ENCODE measurements at regions not wholly inside any gene's neighbourhood (a gene's known extent, or its start where the extent isn't known, plus 50 kb on each side); places are given as distances from the start of the nearest gene placed in this dataset.
A peak's percentile ranks its signal among the peaks of the same experiment; 100 is the strongest.
"Not testable (repeated sequence)": the region's sequence is repeated elsewhere in the genome, so short reads cannot be mapped to it uniquely, and the experiment has no call there.

- no peak for DNase-seq
- no peaks in the 10 kb centered on the region for H3K79me1 ChIP-seq (replicated peaks; ENCODE audit: low read length, poor library complexity, severe bottlenecking)
- no peak overlapping the region for H2BK12ac ChIP-seq (ENCODE audit: low read length in 2 of 2)
- no peak overlapping the region for H2BK5ac ChIP-seq (ENCODE audit: low read depth, low read length, poor library complexity, severe bottlenecking)
- no peak overlapping the region for H2AK5ac ChIP-seq (ENCODE audit: low read length, severe bottlenecking)
- H3K4me1 ChIP-seq (ENCODE audit: control insufficient read depth, insufficient read depth, low read depth, low read length) = no peaks in the 10 kb centered on the region
- WGBS = 86% methylated on average over 2 of the region's 5 CpGs
- no peak overlapping the region for H4K8ac ChIP-seq (ENCODE audit: low read length)
- no peak overlapping the region for H3K4me2 ChIP-seq (ENCODE audit: low read length, poor library complexity, severe bottlenecking)
- H2BK15ac ChIP-seq (ENCODE audit: low read depth, poor library complexity, severe bottlenecking) = no peak overlapping the region
- H3K4me3 ChIP-seq (ENCODE audit: insufficient read depth in 1 of 2, low read depth in 1 of 2, low read length in 2 of 2) = no peak overlapping the region
- H3K23ac ChIP-seq (ENCODE audit: low read length in 2 of 2) = no peak overlapping the region
- no peak overlapping the region for H3K27ac ChIP-seq (ENCODE audit: low read length, poor library complexity, severe bottlenecking)
- no peak overlapping the region for H4K91ac ChIP-seq (ENCODE audit: low read length)
- H3K9ac ChIP-seq (ENCODE audit: low read length) = peak overlapping the region; percentile 23
- H3K4ac ChIP-seq (ENCODE audit: low read depth in 1 of 2, low read length in 2 of 2) = no peak overlapping the region
- H2BK120ac ChIP-seq (ENCODE audit: low read depth, low read length) = no peak overlapping the region
- H3K14ac ChIP-seq (ENCODE audit: low read length in 2 of 2) = no peak overlapping the region
- no peak overlapping the region for H3K18ac ChIP-seq (ENCODE audit: low read depth in 1 of 2, low read length in 2 of 2)
- no peaks in the 10 kb centered on the region for H3K9me3 ChIP-seq (ENCODE audit: control insufficient read depth, low read length)
- H3K27me3 ChIP-seq (ENCODE audit: control insufficient read depth in 1 of 2, insufficient read depth in 1 of 2, low read length in 2 of 2) = no peaks in the 10 kb centered on the region
- H2AFZ ChIP-seq (ENCODE audit: low read depth, low read length) = no peak overlapping the region
- no peaks in the 10 kb centered on the region for H3K36me3 ChIP-seq (ENCODE audit: control insufficient read depth in 1 of 2, insufficient read depth in 2 of 2, low read depth in 1 of 2, low read length in 2 of 2)
Measured at GRCh38 chr18:70397259-70397925, 108.5 kb downstream of the SOCS6 start.

DNA sequence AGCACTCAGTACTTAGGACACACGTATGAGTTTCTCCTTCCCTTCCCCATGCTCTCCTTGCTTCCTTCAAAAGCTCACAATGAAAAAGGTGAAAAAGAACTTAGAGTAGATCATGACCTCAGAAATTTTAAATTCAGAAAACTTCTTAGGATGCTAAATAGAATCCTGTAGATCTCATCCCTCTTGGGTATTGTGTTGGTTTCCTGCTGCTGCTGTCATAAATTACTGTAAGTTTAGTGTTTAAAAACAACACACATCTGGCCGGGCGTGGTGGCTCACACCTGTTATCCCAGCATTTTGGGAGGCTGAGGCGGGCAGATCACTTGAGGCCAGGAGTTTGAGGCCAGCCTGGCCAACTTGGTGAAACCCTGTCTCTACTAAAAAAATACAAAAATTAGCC lies 106.9 kb downstream of the SOCS6 start:
- not testable (repeated sequence) for H3K4me1 ChIP-seq (ENCODE audit: control insufficient read depth, insufficient read depth, low read depth, low read length); H3K23ac ChIP-seq (ENCODE audit: low read length in 2 of 2); H3K18ac ChIP-seq (ENCODE audit: low read depth in 1 of 2, low read length in 2 of 2); H3K36me3 ChIP-seq (ENCODE audit: control insufficient read depth in 1 of 2, insufficient read depth in 2 of 2, low read depth in 1 of 2, low read length in 2 of 2); H3K27me3 ChIP-seq (ENCODE audit: control insufficient read depth in 1 of 2, insufficient read depth in 1 of 2, low read length in 2 of 2); H2BK12ac ChIP-seq (ENCODE audit: low read length in 2 of 2); H3K9ac ChIP-seq (ENCODE audit: low read length); H2BK15ac ChIP-seq (ENCODE audit: low read depth, poor library complexity, severe bottlenecking); H3K4me2 ChIP-seq (ENCODE audit: low read length, poor library complexity, severe bottlenecking); H2BK120ac ChIP-seq (ENCODE audit: low read depth, low read length); H4K8ac ChIP-seq (ENCODE audit: low read length); H4K91ac ChIP-seq (ENCODE audit: low read length); H3K4ac ChIP-seq (ENCODE audit: low read depth in 1 of 2, low read length in 2 of 2); H3K4me3 ChIP-seq (ENCODE audit: insufficient read depth in 1 of 2, low read depth in 1 of 2, low read length in 2 of 2); H3K27ac ChIP-seq (ENCODE audit: low read length, poor library complexity, severe bottlenecking); H2AK5ac ChIP-seq (ENCODE audit: low read length, severe bottlenecking); DNase-seq; H3K79me1 ChIP-seq (replicated peaks; ENCODE audit: low read length, poor library complexity, severe bottlenecking); H3K14ac ChIP-seq (ENCODE audit: low read length in 2 of 2); H3K9me3 ChIP-seq (ENCODE audit: control insufficient read depth, low read length); H2AFZ ChIP-seq (ENCODE audit: low read depth, low read length); H2BK5ac ChIP-seq (ENCODE audit: low read depth, low read length, poor library complexity, severe bottlenecking)
- WGBS = 61% methylated on average over 3 of the region's 4 CpGs

DNA sequence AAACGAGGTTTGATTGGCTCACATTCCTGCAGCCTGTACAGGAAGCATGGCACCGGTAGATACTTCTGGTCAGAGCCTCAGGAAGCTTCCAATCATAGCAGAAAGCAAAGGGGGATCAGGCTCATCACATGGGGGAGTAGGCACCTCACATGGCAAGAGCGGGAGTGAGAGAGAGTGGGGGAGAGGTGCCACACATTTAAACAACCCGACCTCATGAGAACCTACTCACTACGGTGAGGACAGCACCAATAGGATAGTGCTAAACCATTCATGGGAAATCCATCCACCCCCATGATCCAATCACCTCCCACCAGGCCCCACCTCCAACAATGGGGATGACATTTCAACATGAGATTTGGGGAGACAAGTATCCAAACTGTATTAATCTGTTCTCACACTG lies 105.8 kb downstream of the SOCS6 start:
- Histone ChIP-seq H3K9ac (ENCODE audit: low read length) (no peak overlapping the region), H3K14ac (ENCODE audit: low read length in 2 of 2) (no peak overlapping the region), H2BK12ac (ENCODE audit: low read length in 2 of 2) (no peak overlapping the region), H2BK15ac (ENCODE audit: low read depth, poor library complexity, severe bottlenecking) (no peak overlapping the region), H2BK5ac (ENCODE audit: low read depth, low read length, poor library complexity, severe bottlenecking) (no peak overlapping the region), H3K4me1 (ENCODE audit: control insufficient read depth, insufficient read depth, low read depth, low read length) (no peaks in the 10 kb centered on the region), H3K4ac (ENCODE audit: low read depth in 1 of 2, low read length in 2 of 2) (no peak overlapping the region), H3K9me3 (ENCODE audit: control insufficient read depth, low read length) (no peaks in the 10 kb centered on the region), H2AFZ (ENCODE audit: low read depth, low read length) (no peak overlapping the region), H4K91ac (ENCODE audit: low read length) (no peak overlapping the region), H2AK5ac (ENCODE audit: low read length, severe bottlenecking) (no peak overlapping the region), H3K18ac (ENCODE audit: low read depth in 1 of 2, low read length in 2 of 2) (no peak overlapping the region), H3K23ac (ENCODE audit: low read length in 2 of 2) (no peak overlapping the region), H4K8ac (ENCODE audit: low read length) (no peak overlapping the region), H3K27me3 (ENCODE audit: control insufficient read depth in 1 of 2, insufficient read depth in 1 of 2, low read length in 2 of 2) (no peaks in the 10 kb centered on the region), H3K27ac (ENCODE audit: low read length, poor library complexity, severe bottlenecking) (no peak overlapping the region), H2BK120ac (ENCODE audit: low read depth, low read length) (no peak overlapping the region), H3K4me2 (ENCODE audit: low read length, poor library complexity, severe bottlenecking) (no peak overlapping the region), H3K79me1 (replicated peaks; ENCODE audit: low read length, poor library complexity, severe bottlenecking) (no peaks in the 10 kb centered on the region), H3K4me3 (ENCODE audit: insufficient read depth in 1 of 2, low read depth in 1 of 2, low read length in 2 of 2) (no peak overlapping the region), H3K36me3 (ENCODE audit: control insufficient read depth in 1 of 2, insufficient read depth in 2 of 2, low read depth in 1 of 2, low read length in 2 of 2) (no peaks in the 10 kb centered on the region)
- no peak for DNase-seq
- 98% methylated on average over 5 of the region's 5 CpGs for WGBS

- H3K23ac ChIP-seq (ENCODE audit: low read length in 2 of 2) = no peak overlapping the region
- no peak overlapping the region for H3K4me2 ChIP-seq (ENCODE audit: low read length, poor library complexity, severe bottlenecking)
- H3K36me3 ChIP-seq (ENCODE audit: control insufficient read depth in 1 of 2, insufficient read depth in 2 of 2, low read depth in 1 of 2, low read length in 2 of 2) = no peaks in the 10 kb centered on the region
- 57% methylated on average over 1 of the region's 4 CpGs for WGBS
- no peak overlapping the region for H3K9ac ChIP-seq (ENCODE audit: low read length)
- no peak overlapping the region for H2BK5ac ChIP-seq (ENCODE audit: low read depth, low read length, poor library complexity, severe bottlenecking)
- H3K9me3 ChIP-seq (ENCODE audit: control insufficient read depth, low read length) = no peaks in the 10 kb centered on the region
- no peak overlapping the region for H4K91ac ChIP-seq (ENCODE audit: low read length)
- no peak overlapping the region for H3K4me3 ChIP-seq (ENCODE audit: insufficient read depth in 1 of 2, low read depth in 1 of 2, low read length in 2 of 2)
- no peak for DNase-seq
- no peak overlapping the region for H2AK5ac ChIP-seq (ENCODE audit: low read length, severe bottlenecking)
- no peak overlapping the region for H2BK120ac ChIP-seq (ENCODE audit: low read depth, low read length)
- no peak overlapping the region for H2AFZ ChIP-seq (ENCODE audit: low read depth, low read length)
- H3K79me1 ChIP-seq (replicated peaks; ENCODE audit: low read length, poor library complexity, severe bottlenecking) = no peaks in the 10 kb centered on the region
- H3K14ac ChIP-seq (ENCODE audit: low read length in 2 of 2) = no peak overlapping the region
- H3K4me1 ChIP-seq (ENCODE audit: control insufficient read depth, insufficient read depth, low read depth, low read length) = no peaks in the 10 kb centered on the region
- no peak overlapping the region for H2BK12ac ChIP-seq (ENCODE audit: low read length in 2 of 2)
- no peak overlapping the region for H3K27ac ChIP-seq (ENCODE audit: low read length, poor library complexity, severe bottlenecking)
- no peak overlapping the region for H4K8ac ChIP-seq (ENCODE audit: low read length)
- no peak overlapping the region for H3K18ac ChIP-seq (ENCODE audit: low read depth in 1 of 2, low read length in 2 of 2)
- no peaks in the 10 kb centered on the region for H3K27me3 ChIP-seq (ENCODE audit: control insufficient read depth in 1 of 2, insufficient read depth in 1 of 2, low read length in 2 of 2)
- H2BK15ac ChIP-seq (ENCODE audit: low read depth, poor library complexity, severe bottlenecking) = no peak overlapping the region
- no peak overlapping the region for H3K4ac ChIP-seq (ENCODE audit: low read depth in 1 of 2, low read length in 2 of 2)
Measured at GRCh38 chr18:70390371-70391090, 101.7 kb downstream of the SOCS6 start.

Measured in mesenchymal stem cell (in vitro differentiated cells and primary cell).